NT2/D1 (cell line): ENCODE measurements at regions not wholly inside any gene's neighbourhood (a gene's known extent, or its start where the extent isn't known, plus 50 kb on each side); places are given as distances from the start of the nearest gene placed in this dataset.

Experiments used
- DNase-seq: peaks from one replicate; pipeline ENCODE4 v3.0.0-alpha.2; 2011; ENCODE audit warnings: low read depth, low spot score
- H3K27me3 ChIP-seq: 2 replicates; pipeline ENCODE4 v1.6.0; 2011; ENCODE audit warnings: mild to moderate bottlenecking; ENCODE audit not compliant: insufficient read length, insufficient read depth
- H3K36me3 ChIP-seq: 2 replicates; pipeline ENCODE4 v1.6.1; 2011; ENCODE audit warnings: mild to moderate bottlenecking, low read length, mixed read lengths; ENCODE audit not compliant: insufficient read depth, insufficient read length
- H3K4me1 ChIP-seq: 2 replicates; pipeline ENCODE4 v1.5.1; 2011; ENCODE audit not compliant: insufficient read depth, insufficient read length
- H3K4me3 ChIP-seq: 2 replicates; pipeline ENCODE4 v1.5.1; 2011; ENCODE audit warnings: low read depth; ENCODE audit not compliant: insufficient read length
- H3K9ac ChIP-seq: 2 replicates; pipeline ENCODE4 v1.6.0; 2011; ENCODE audit warnings: low read depth; ENCODE audit not compliant: insufficient read length
- H3K9me3 ChIP-seq: 2 replicates; pipeline ENCODE4 v1.5.1; 2011; ENCODE audit warnings: mild to moderate bottlenecking, low read length; ENCODE audit not compliant: insufficient read depth
- SUZ12 ChIP-seq: IDR thresholded peaks from 2 replicates; pipeline ENCODE4 v1.6.1; 2011; ENCODE audit not compliant: insufficient read length, insufficient read depth; ENCODE audit errors: extremely low read depth
- YY1 ChIP-seq: IDR thresholded peaks from 2 replicates; pipeline ENCODE4 v1.6.1; 2011; ENCODE audit not compliant: insufficient read length, insufficient read depth
- ZNF274 ChIP-seq: IDR thresholded peaks from 2 replicates; pipeline ENCODE4 v1.6.1; 2011; ENCODE audit warnings: mild to moderate bottlenecking, low read depth, low read length

DNA sequence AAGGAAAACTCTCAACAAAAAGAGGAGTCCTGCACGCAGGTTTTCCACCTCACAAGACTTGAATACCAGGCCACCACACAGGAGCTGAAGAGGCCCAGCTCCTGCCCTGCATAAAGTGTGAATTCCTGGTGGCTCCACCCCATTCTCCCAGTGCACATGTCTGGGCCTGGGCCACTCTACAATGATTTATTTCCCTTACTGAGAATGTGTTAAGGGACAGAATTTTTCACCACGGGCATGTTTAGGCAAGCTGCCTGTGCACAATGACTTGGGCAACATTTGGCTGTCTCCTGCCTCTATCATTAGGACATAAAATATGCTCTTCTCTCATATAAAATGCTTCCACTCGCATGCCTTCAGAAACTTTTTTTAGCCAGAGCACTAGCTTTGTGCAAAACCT lies 197.1 kb downstream of the SLC7A11 start:
- no peak for DNase-seq
- TF ChIP-seq SUZ12 (no peak), ZNF274 (no peak), YY1 (no peak)
- no peak overlapping the region for H3K9ac ChIP-seq
- no peaks in the 10 kb centered on the region for H3K36me3 ChIP-seq
- no peaks in the 10 kb centered on the region for H3K4me1 ChIP-seq
- no peak overlapping the region for H3K4me3 ChIP-seq
- H3K27me3 ChIP-seq = no peaks in the 10 kb centered on the region
- H3K9me3 ChIP-seq = no peaks in the 10 kb centered on the region

DNA sequence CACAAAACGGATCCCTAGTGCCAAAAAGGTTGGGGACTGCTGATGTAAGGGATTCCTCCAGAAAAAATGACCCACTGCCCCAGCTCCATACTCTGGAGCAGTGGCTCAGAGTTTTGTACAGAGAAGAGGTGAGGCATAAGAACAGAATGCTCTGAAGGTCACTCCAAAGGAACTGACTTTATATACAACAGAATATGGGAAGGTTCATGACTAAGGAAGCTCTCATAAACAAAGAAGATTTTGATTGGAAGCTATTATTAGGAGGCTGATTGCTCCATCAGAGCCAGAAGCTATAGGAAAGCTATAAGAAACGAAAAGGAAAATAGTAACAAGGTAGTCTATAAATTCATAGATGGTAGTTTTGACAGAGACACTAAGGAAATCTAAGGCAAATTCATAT lies 203.1 kb downstream of the SLC7A11 start:
- no peak for DNase-seq
- H3K4me3 ChIP-seq = no peak overlapping the region

GRCh38 chr4:138037696-138038095 lies 204.5 kb downstream of the SLC7A11 start:
- H3K4me3 ChIP-seq = no peak overlapping the region

More for the DNA sequence above, 203.1 kb downstream of the SLC7A11 start:
- no peaks in the 10 kb centered on the region for H3K9me3 ChIP-seq
- no peaks in the 10 kb centered on the region for H3K27me3 ChIP-seq
- no peak overlapping the region for H3K9ac ChIP-seq
- no peaks in the 10 kb centered on the region for H3K4me1 ChIP-seq
- H3K36me3 ChIP-seq = no peaks in the 10 kb centered on the region
- TF ChIP-seq ZNF274 = no peak
- no peak for TF ChIP-seq SUZ12
- TF ChIP-seq YY1 = no peak

GRCh38 chr4:138035781-138036258 lies 206.3 kb downstream of the SLC7A11 start:
- no peak for DNase-seq
- H3K9ac ChIP-seq = no peak overlapping the region
- no peak for TF ChIP-seq ZNF274
- TF ChIP-seq SUZ12 = no peak
- no peak for TF ChIP-seq YY1

More at GRCh38 chr4:138037696-138038095, 204.5 kb downstream of the SLC7A11 start:
- DNase-seq = no peak
- Histone ChIP-seq H3K36me3 (no peaks in the 10 kb centered on the region), H3K9ac (no peak overlapping the region), H3K27me3 (no peaks in the 10 kb centered on the region), H3K4me1 (no peaks in the 10 kb centered on the region), H3K9me3 (no peaks in the 10 kb centered on the region)
- no peak for TF ChIP-seq ZNF274
- TF ChIP-seq YY1 = no peak
- TF ChIP-seq SUZ12 = no peak

DNA sequence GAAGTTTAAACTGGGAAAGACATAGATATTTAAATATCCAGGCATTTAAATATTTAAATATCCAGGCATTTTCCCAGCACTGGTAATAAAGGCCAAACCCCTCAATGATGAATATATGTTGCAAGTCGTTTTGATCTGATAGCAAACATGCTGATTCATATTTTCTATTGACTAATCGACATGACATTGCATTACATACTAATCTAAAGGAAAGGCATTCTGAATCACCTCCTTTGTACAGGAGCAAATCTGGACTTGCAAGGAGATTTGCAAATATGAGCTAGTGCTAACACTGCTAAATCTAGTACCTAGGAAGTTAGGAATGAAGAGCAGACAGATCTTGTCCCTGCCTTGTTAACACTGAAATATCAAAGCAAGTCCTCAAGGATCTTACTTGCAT lies 207.3 kb downstream of the SLC7A11 start:
- no peaks in the 10 kb centered on the region for H3K4me1 ChIP-seq
- H3K9me3 ChIP-seq = no peaks in the 10 kb centered on the region
- no peaks in the 10 kb centered on the region for H3K36me3 ChIP-seq
- no peak for DNase-seq
- H3K4me3 ChIP-seq = no peak overlapping the region
- no peak overlapping the region for H3K9ac ChIP-seq
- no peaks in the 10 kb centered on the region for H3K27me3 ChIP-seq
- TF ChIP-seq ZNF274 (no peak), YY1 (no peak), SUZ12 (no peak)

More at GRCh38 chr4:138035781-138036258, 206.3 kb downstream of the SLC7A11 start:
- H3K4me1 ChIP-seq = no peaks in the 10 kb centered on the region
- H3K36me3 ChIP-seq = no peaks in the 10 kb centered on the region
- no peaks in the 10 kb centered on the region for H3K27me3 ChIP-seq
- H3K9me3 ChIP-seq = no peaks in the 10 kb centered on the region
- H3K4me3 ChIP-seq = no peak overlapping the region

DNA sequence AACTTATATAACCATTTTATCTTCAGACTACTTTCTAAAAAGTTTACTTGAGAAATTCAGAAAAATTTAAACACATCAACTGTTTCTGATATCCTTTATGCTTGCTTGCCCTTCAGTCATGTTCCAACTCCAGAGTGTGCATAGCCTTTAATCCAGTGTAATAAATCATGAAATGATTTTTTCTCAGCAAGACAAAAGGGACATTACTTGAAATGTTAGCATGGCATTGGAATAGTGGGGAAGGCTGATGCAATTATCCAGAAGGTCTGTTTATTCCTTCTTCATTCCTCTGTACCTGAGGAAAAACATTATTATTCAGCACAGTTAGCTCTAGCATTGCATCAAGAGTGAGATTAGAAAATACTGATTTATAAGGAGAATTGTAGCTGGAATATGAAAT lies 209.9 kb downstream of the SLC7A11 start:
- no peak for DNase-seq
- H3K4me1 ChIP-seq = no peaks in the 10 kb centered on the region
- TF ChIP-seq SUZ12 = no peak
- no peak for TF ChIP-seq YY1
- TF ChIP-seq ZNF274 = no peak
- no peak overlapping the region for H3K9ac ChIP-seq
- H3K4me3 ChIP-seq = no peak overlapping the region
- H3K9me3 ChIP-seq = no peaks in the 10 kb centered on the region
- no peaks in the 10 kb centered on the region for H3K27me3 ChIP-seq
- H3K36me3 ChIP-seq = no peaks in the 10 kb centered on the region

- Histone ChIP-seq H3K9ac (no peak overlapping the region), H3K4me1 (no peaks in the 10 kb centered on the region), H3K27me3 (no peaks in the 10 kb centered on the region), H3K36me3 (no peaks in the 10 kb centered on the region), H3K9me3 (no peaks in the 10 kb centered on the region), H3K4me3 (no peak overlapping the region)
- no peak for DNase-seq
- TF ChIP-seq ZNF274 (no peak), YY1 (no peak), SUZ12 (no peak)
Observed at GRCh38 chr4:138030375-138030774, 211.8 kb downstream of the SLC7A11 start.

GRCh38 chr4:138028923-138029322 lies 213.2 kb downstream of the SLC7A11 start:
- Histone ChIP-seq H3K4me3 (no peak overlapping the region), H3K36me3 (no peaks in the 10 kb centered on the region), H3K9ac (no peak overlapping the region), H3K4me1 (no peaks in the 10 kb centered on the region), H3K9me3 (no peaks in the 10 kb centered on the region), H3K27me3 (no peaks in the 10 kb centered on the region)
- DNase-seq = no peak
- no peak for TF ChIP-seq SUZ12
- no peak for TF ChIP-seq YY1
- TF ChIP-seq ZNF274 = no peak
